AG04450 (cell line): ENCODE measurements at regions not wholly inside any gene's neighbourhood (a gene's known extent, or its start where the extent isn't known, plus 50 kb on each side); places are given as distances from the start of the nearest gene placed in this dataset.

Source experiments
- CTCF ChIA-PET: fragments of 300-600, 350-600 bp; formaldehyde crosslinking; extraction: SDS; loops from one replicate; lab custom pipeline; 2022; ENCODE audit warnings: antibody characterized with exemption, inconsistent platforms; lab: Charles Lee
- POLR2A ChIA-PET: fragments of 350-600 bp; formaldehyde crosslinking; extraction: SDS; loops from one replicate; lab custom pipeline; 2021; ENCODE audit warnings: antibody characterized with exemption, inconsistent platforms; lab: Yijun Ruan, JAX
- DNase-seq: peaks from one replicate; pipeline ENCODE4 v3.0.0-alpha.2; 2011; ENCODE audit warnings: low read depth, low spot score
- H3K27ac ChIP-seq: one replicate; pipeline ENCODE4 v1.5.1; 2012; ENCODE audit warnings: low read depth, low read length, control low read depth
- H3K27me3 ChIP-seq: one replicate; pipeline ENCODE4 v1.6.0; 2012; ENCODE audit warnings: low read length; ENCODE audit not compliant: control insufficient read depth, insufficient read depth
- H3K4me3 ChIP-seq: 2 replicates; pipeline ENCODE4 v1.5.1; 2011; ENCODE audit warnings: mild to moderate bottlenecking, low read depth, low read length, control low read depth
- H3K9me3 ChIP-seq: 2 replicates; pipeline ENCODE4 v1.5.1; 2012; ENCODE audit warnings: low read length; ENCODE audit not compliant: control insufficient read depth, insufficient read depth
- CTCF ChIP-seq: IDR thresholded peaks from 2 replicates; pipeline ENCODE4 v1.5.1; 2011; ENCODE audit warnings: low read depth, low read length, control low read depth, inconsistent platforms

- ChIA-PET CTCF (no interaction called here), POLR2A (no interaction called here)
- H3K9me3 ChIP-seq = no peaks in the 10 kb centered on the region
- no peak overlapping the region for H3K4me3 ChIP-seq
- TF ChIP-seq CTCF = no peak
- H3K27me3 ChIP-seq = no peaks in the 10 kb centered on the region
- DNase-seq = no peak
- H3K27ac ChIP-seq = no peak overlapping the region
Observed at GRCh38 chr1:219476716-219477115, 136.2 kb downstream of the ZC3H11B start.

- Histone ChIP-seq H3K27ac (no peak overlapping the region), H3K4me3 (no peak overlapping the region), H3K9me3 (no peaks in the 10 kb centered on the region), H3K27me3 (no peaks in the 10 kb centered on the region)
- ChIA-PET POLR2A (no interaction called here), CTCF (no interaction called here)
- no peak for TF ChIP-seq CTCF
- DNase-seq = no peak
Observed at GRCh38 chr1:219476116-219476515, 136.8 kb downstream of the ZC3H11B start.

- CTCF ChIA-PET = no interaction called here
- POLR2A ChIA-PET = no interaction called here
- TF ChIP-seq CTCF = no peak
Observed at GRCh38 chr1:219472596-219472995, 140.3 kb downstream of the ZC3H11B start.

GRCh38 chr1:219467524-219467923, 145.4 kb downstream of the ZC3H11B start:
- Histone ChIP-seq H3K9me3 (no peaks in the 10 kb centered on the region), H3K27me3 (no peaks in the 10 kb centered on the region), H3K27ac (no peak overlapping the region), H3K4me3 (no peak overlapping the region)
- ChIA-PET CTCF (no interaction called here), POLR2A (no interaction called here)
- TF ChIP-seq CTCF = no peak
- DNase-seq = no peak

More at GRCh38 chr1:219472596-219472995, 140.3 kb downstream of the ZC3H11B start:
- no peak for DNase-seq
- Histone ChIP-seq H3K27ac (no peak overlapping the region), H3K4me3 (no peak overlapping the region), H3K9me3 (no peaks in the 10 kb centered on the region), H3K27me3 (no peaks in the 10 kb centered on the region)

GRCh38 chr1:219466766-219467165, 146.1 kb downstream of the ZC3H11B start:
- Histone ChIP-seq H3K4me3 (no peak overlapping the region), H3K27me3 (no peaks in the 10 kb centered on the region), H3K27ac (no peak overlapping the region), H3K9me3 (no peaks in the 10 kb centered on the region)
- ChIA-PET POLR2A (no interaction called here), CTCF (interaction anchor here (0.7 kb wide), 1 partner anchor 50 kb away, joined by 4 read pairs; no protein-coding TSS in a partner anchor)
- no peak for TF ChIP-seq CTCF
- no peak for DNase-seq
